Endothelial cell of umbilical vein (primary cell): ENCODE measurements at regions not wholly inside any gene's neighbourhood (a gene's known extent, or its start where the extent isn't known, plus 50 kb on each side); places are given as distances from the start of the nearest gene placed in this dataset.
"Not testable (repeated sequence)": the region's sequence is repeated elsewhere in the genome, so short reads cannot be mapped to it uniquely, and the experiment has no call there.

ENCODE experiments used
- BruUV-seq: library from RNA; stranded (reverse); fragments of 400-500 nt; replicated peaks from 2 replicates; lab custom pipeline; 2021; lab: Mats Ljungman, UMichigan
- CTCF ChIA-PET: fragments of 300-600, 350-600 bp; sonication (Branson Sonifier 250); formaldehyde crosslinking; loops from one replicate; lab custom pipeline; 2021; ENCODE audit warnings: antibody characterized with exemption, inconsistent platforms; lab: Charles Lee
- POLR2A ChIA-PET: fragments of 300-600, 350-600 bp; sonication (Branson Sonifier 250); formaldehyde crosslinking; loops from one replicate; lab custom pipeline; 2021; ENCODE audit warnings: antibody characterized with exemption, inconsistent platforms; lab: Charles Lee
- DNase-seq: peaks from one replicate; pipeline ENCODE4 v3.0.0-alpha.2; 2011; ENCODE audit warnings: low read depth, low spot score
- FAIRE-seq: peaks from 2 replicates; lab custom pipeline; 2011; peaks lifted over from hg19 to GRCh38; lab: Jason Lieb, UNC
- H2AFZ ChIP-seq: 2 replicates; pipeline ENCODE4 v1.6.0; 2012; ENCODE audit warnings: low read depth, low read length, control low read depth, inconsistent platforms
- H3K27ac ChIP-seq: 2 replicates; pipeline ENCODE4 v1.5.1; 2011; ENCODE audit warnings: low read depth, mild to moderate bottlenecking, control low read depth, low read length, moderate library complexity; ENCODE audit not compliant: insufficient read depth
- H3K27me3 ChIP-seq, 2 experiments: 2 replicates each; pipeline versions ENCODE4 v1.6.0 to v1.6.1; 2011; ENCODE audit warnings: low read length in 2 of 2, mixed read lengths in 1 of 2; ENCODE audit not compliant: control insufficient read depth in 2 of 2, insufficient read depth in 2 of 2
- H3K36me3 ChIP-seq, 2 experiments: 2 replicates in 1 of 2; 3 replicates in 1 of 2; pipeline ENCODE4 v1.5.1; 2011; ENCODE audit warnings: low read length in 2 of 2, mild to moderate bottlenecking in 1 of 2, moderate library complexity in 1 of 2; ENCODE audit not compliant: control insufficient read depth in 2 of 2, insufficient read depth in 2 of 2; ENCODE audit errors: extremely low read depth in 1 of 2
- H3K4me1 ChIP-seq: 3 replicates; pipeline ENCODE4 v1.5.1; 2011; ENCODE audit warnings: mild to moderate bottlenecking, low read length; ENCODE audit not compliant: control insufficient read depth, insufficient read depth; ENCODE audit errors: extremely low read depth
- H3K4me2 ChIP-seq: 2 replicates; pipeline ENCODE4 v1.6.1; 2011; ENCODE audit warnings: low read length, control low read depth, mixed read lengths; ENCODE audit not compliant: insufficient read depth
- H3K4me3 ChIP-seq, 3 experiments: fragments of 200-600 bp in 1 of 3; sonication (generic), shearing (Covaris generic) in 1 of 3; replicated peaks in 1 of 3; 2 replicates each; pipeline ENCODE4 v1.5.1; 2011 to 2016; ENCODE audit warnings: control low read depth in 3 of 3, low read length in 3 of 3, mild to moderate bottlenecking in 2 of 3, inconsistent platforms in 1 of 3, low read depth in 1 of 3, moderate library complexity in 1 of 3; ENCODE audit not compliant: insufficient read depth in 1 of 3
- H3K79me2 ChIP-seq: 2 replicates; pipeline ENCODE4 v1.6.0; 2012; ENCODE audit warnings: low read length, inconsistent platforms; ENCODE audit not compliant: control insufficient read depth, insufficient read depth
- H3K9ac ChIP-seq: replicated peaks from 2 replicates; pipeline ENCODE3; 2011; ENCODE audit warnings: low read length, control low read depth; ENCODE audit not compliant: insufficient read depth; ENCODE audit errors: extremely low read depth
- H3K9me1 ChIP-seq: replicated peaks from 3 replicates; pipeline ENCODE4 v1.6.0; 2011; ENCODE audit warnings: mild to moderate bottlenecking, low read length; ENCODE audit not compliant: control insufficient read depth, insufficient read depth; ENCODE audit errors: extremely low read depth
- H3K9me3 ChIP-seq: replicated peaks from 2 replicates; pipeline ENCODE4 v1.5.1; 2012; ENCODE audit warnings: low read length, inconsistent platforms; ENCODE audit not compliant: control insufficient read depth, insufficient read depth
- H4K20me1 ChIP-seq: replicated peaks from 2 replicates; pipeline ENCODE3; 2011; ENCODE audit warnings: mild to moderate bottlenecking, low read length; ENCODE audit not compliant: control insufficient read depth, insufficient read depth; ENCODE audit errors: extremely low read depth
- EZH2 ChIP-seq: IDR thresholded peaks from 2 replicates; pipeline ENCODE4 v1.6.1; 2012; ENCODE audit warnings: borderline replicate concordance, low read depth, mild to moderate bottlenecking, moderate library complexity, low read length, inconsistent platforms; ENCODE audit not compliant: severe bottlenecking
- FOS ChIP-seq: IDR thresholded peaks from 2 replicates; pipeline ENCODE4 v1.6.1; 2011; ENCODE audit warnings: mild to moderate bottlenecking, low read length, moderate library complexity, borderline replicate concordance; ENCODE audit not compliant: insufficient read depth
- GATA2 ChIP-seq: IDR thresholded peaks from 2 replicates; pipeline ENCODE4 v1.7.0; 2011; ENCODE audit warnings: low read depth, mild to moderate bottlenecking, moderate library complexity, mixed read lengths, low read length; ENCODE audit not compliant: insufficient read length, insufficient read depth
- JUN ChIP-seq: IDR thresholded peaks from 2 replicates; pipeline ENCODE4 v1.6.1; 2011; ENCODE audit warnings: borderline replicate concordance, low read depth; ENCODE audit not compliant: insufficient read length, insufficient read depth
- MYC ChIP-seq: IDR thresholded peaks from one replicate; pipeline ENCODE4 v1.6.1; 2011; ENCODE audit warnings: mild to moderate bottlenecking, low read depth, low read length
- POLR2A ChIP-seq: IDR thresholded peaks from 2 replicates; pipeline ENCODE4 v1.6.1; 2012; ENCODE audit warnings: low read depth, mild to moderate bottlenecking, control low read depth, low read length
- POLR2AphosphoS5 ChIP-seq: IDR thresholded peaks from 2 replicates; pipeline ENCODE4 v1.6.1; 2012; ENCODE audit warnings: low read depth, mild to moderate bottlenecking, control low read depth, low read length, moderate library complexity; ENCODE audit not compliant: insufficient read depth
- dilution Hi-C: fragments of 300-500 bp; cut with MboI; formaldehyde crosslinking; loops from one replicate; pipeline ENCODE4 v1.15.0; 2019; ENCODE audit warnings: low sequenced_read_pairs; ENCODE audit not compliant: extremely low pct_ligation_motif_present
- intact Hi-C: fragments of 100-400 bp; cut with micrococcal nuclease; formaldehyde crosslinking; loops from one replicate; pipeline ENCODE4 v1.10.0; 2022
- TF ChIP-seq, protein P1 (sequence below): IDR thresholded peaks from 2 replicates; pipeline ENCODE4 v1.6.1; 2011; ENCODE audit not compliant: insufficient read depth, insufficient read length
- TF ChIP-seq, protein P2 (sequence below), 2 donors: IDR thresholded peaks; 1 replicate in 1 of 2; 2 replicates in 1 of 2; pipeline ENCODE4 v1.5.1; 2011; ENCODE audit warnings: low read length in 2 of 2, mild to moderate bottlenecking in 2 of 2, moderate library complexity in 2 of 2, control low read depth in 1 of 2, inconsistent platforms in 1 of 2, low read depth in 1 of 2; ENCODE audit not compliant: insufficient read depth in 1 of 2; ENCODE audit errors: extremely low read depth in 1 of 2

- TF ChIP-seq JUN (no peak), FOS (no peak), EZH2 (no peak), MYC (no peak), POLR2AphosphoS5 (no peak), GATA2 (no peak), POLR2A (no peak)
- TF ChIP-seq, protein P1, sequence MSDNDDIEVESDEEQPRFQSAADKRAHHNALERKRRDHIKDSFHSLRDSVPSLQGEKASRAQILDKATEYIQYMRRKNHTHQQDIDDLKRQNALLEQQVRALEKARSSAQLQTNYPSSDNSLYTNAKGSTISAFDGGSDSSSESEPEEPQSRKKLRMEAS, result no peak
- TF ChIP-seq, protein P2, sequence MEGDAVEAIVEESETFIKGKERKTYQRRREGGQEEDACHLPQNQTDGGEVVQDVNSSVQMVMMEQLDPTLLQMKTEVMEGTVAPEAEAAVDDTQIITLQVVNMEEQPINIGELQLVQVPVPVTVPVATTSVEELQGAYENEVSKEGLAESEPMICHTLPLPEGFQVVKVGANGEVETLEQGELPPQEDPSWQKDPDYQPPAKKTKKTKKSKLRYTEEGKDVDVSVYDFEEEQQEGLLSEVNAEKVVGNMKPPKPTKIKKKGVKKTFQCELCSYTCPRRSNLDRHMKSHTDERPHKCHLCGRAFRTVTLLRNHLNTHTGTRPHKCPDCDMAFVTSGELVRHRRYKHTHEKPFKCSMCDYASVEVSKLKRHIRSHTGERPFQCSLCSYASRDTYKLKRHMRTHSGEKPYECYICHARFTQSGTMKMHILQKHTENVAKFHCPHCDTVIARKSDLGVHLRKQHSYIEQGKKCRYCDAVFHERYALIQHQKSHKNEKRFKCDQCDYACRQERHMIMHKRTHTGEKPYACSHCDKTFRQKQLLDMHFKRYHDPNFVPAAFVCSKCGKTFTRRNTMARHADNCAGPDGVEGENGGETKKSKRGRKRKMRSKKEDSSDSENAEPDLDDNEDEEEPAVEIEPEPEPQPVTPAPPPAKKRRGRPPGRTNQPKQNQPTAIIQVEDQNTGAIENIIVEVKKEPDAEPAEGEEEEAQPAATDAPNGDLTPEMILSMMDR (IDR thresholded peaks at IDR 0.05; ENCODE audit: extremely low read depth in 1 of 2, insufficient read depth in 1 of 2, low read depth in 1 of 2, low read length in 2 of 2), result no peak
- no peaks in the 10 kb centered on the region for H3K9me1 ChIP-seq
- H3K27ac ChIP-seq, result no peak overlapping the region
- H3K9ac ChIP-seq, result no peak overlapping the region
- intact Hi-C loops, result no loop called here
- no peaks in the 10 kb centered on the region for H3K36me3 ChIP-seq
- no peaks in the 10 kb centered on the region for H3K79me2 ChIP-seq
- no peak overlapping the region for H2AFZ ChIP-seq
- H4K20me1 ChIP-seq, result no peaks in the 10 kb centered on the region
- CTCF ChIA-PET, result no interaction called here
- no peaks in the 10 kb centered on the region for H3K9me3 ChIP-seq
- no peaks in the 10 kb centered on the region for H3K27me3 ChIP-seq
- BruUV-seq, result no TSS peak
- dilution Hi-C loops, result no loop called here
- H3K4me1 ChIP-seq, result no peaks in the 10 kb centered on the region
- FAIRE-seq (no peak), DNase-seq (no peak)
- no peak overlapping the region for H3K4me2 ChIP-seq
- POLR2A ChIA-PET, result no interaction called here
- H3K4me3 ChIP-seq, result no peak overlapping the region
These were observed 92.6 kb upstream of the TMTC4 start for GRCh38 chr13:100767192-100767591.

DNA sequence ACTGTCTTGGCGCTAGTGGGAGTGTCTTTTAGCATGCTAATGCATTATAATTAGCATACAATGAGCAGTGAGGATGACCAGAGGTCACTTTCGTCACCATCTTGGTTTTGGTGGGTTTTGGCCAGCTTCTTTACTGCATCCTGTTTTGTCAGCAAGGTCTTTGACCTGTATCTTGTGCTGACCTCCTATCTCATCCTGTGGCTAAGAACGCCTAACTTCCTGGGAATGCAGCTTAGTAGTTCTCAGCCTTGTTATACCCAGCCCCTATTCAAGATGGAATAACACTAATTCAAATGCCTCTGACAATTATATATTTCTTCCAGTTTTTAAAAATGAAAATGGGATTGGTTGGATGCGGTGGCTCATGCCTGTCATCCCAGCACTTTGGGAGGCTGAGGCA lies 92.0 kb upstream of the TMTC4 start:
- H3K4me2 ChIP-seq, H2AFZ ChIP-seq, CTCF ChIA-PET, DNase-seq, intact Hi-C loops, BruUV-seq, H3K36me3 ChIP-seq, FAIRE-seq, H4K20me1 ChIP-seq, H3K27ac ChIP-seq, H3K4me1 ChIP-seq, POLR2A ChIA-PET, H3K9me1 ChIP-seq, dilution Hi-C loops, H3K4me3 ChIP-seq, H3K9ac ChIP-seq, H3K9me3 ChIP-seq, H3K27me3 ChIP-seq, H3K79me2 ChIP-seq: not testable (repeated sequence)
